SIG-M5 (cell line): ENCODE measurements at regions not wholly inside any gene's neighbourhood (a gene's known extent, or its start where the extent isn't known, plus 50 kb on each side); places are given as distances from the start of the nearest gene placed in this dataset.
"Not testable (repeated sequence)": the region's sequence is repeated elsewhere in the genome, so short reads cannot be mapped to it uniquely, and the experiment has no call there.

ENCODE experiments used
- DNase-seq: peaks from one replicate; lab custom pipeline; 2025; lab: John Stamatoyannopoulos, UW

DNA sequence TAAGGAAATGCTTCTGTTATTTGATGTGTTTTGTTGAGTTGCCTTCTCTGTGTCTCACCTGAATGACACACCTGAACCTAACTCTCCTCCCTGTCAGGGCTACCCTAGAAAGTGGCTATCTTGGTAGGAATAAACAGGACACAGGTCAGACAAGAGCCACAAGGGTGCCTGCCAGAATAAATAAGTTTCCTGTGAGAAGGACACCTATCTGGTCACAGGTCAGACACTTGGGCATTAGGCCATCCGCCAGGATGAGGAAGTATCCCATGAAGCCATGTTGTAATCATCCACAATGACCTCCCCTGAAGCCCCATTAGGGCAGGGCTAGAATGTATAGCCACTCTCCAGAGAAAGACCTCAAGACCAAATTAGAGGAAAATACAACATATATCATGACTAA is 318.8 kb downstream of the ZNF674 start:
- DNase-seq = no peak

DNA sequence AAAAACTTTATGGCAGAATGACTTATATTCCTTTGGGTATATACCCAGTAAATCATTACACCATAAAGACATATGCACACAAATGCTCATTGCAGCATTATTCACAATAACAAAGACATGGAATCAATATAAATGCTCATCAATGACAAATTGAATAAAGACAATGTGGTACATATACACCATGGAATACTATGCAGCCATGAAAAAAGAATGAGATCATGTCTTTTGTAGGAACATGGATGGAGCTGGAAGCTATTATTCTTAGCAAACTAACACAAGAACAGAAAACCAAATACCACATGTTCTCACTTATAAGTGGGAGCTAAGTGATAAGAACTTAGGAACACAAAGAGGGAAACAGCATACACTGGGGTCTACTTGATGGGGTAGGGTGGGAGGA is 321.7 kb downstream of the ZNF674 start:
- DNase-seq = not testable (repeated sequence)

DNA sequence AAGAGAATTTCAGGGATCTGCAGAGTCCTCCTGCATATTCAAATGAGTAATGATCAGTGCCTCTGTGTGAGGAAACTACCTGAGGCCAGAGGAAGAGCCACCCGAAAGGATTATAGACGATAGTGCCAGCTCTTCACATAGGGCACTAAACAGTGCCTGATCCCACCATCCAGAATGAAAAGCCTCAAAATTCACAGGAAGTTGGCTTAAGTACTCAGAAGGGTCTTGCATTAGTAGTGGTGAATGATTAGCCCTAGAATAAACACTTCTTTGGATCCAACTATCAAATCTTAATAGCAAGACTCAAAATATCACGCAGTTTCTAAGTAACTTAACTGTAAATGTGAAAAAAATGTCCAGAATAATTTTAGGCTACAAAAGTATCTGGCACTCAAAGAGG is 324.4 kb downstream of the ZNF674 start:
- DNase-seq = no peak

DNA sequence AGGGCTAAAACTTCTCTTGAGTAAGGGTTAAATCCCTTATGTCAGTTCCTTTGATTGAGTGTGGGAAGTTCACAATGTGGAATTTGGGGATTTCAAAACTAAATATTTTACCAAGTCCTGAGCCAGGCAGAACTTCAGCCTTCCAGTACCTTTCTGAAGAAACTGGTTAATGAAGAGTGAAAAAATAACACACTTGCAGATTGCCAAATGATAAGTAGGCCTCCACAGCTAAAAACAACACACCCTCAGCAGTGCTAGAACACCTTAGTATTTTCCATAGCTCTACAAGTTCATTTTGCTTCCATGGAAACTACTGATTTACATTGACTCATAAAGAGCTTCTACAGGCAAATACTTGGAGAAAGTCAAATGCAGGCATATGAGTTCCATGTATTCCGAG is 326.8 kb downstream of the ZNF674 start:
- DNase-seq = no peak

DNA sequence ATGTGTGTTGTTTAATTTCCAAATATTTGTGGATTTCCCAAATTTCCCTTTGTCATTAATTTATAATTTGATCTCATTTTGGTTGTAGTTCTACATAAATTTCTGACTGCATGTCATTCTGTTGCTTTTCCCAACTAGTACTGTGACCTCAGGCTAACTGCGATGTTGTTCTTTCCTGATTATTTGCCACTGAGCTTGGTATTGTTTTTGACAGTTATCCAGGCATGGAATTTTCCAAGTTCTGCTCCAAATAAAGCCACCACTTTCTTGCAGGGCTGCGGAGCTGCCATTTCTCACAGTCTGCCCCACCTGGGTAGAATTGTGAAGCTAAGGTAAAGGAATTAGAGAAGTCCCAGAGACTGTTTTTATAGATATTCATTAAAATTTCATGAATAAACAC is 328.8 kb downstream of the ZNF674 start:
- DNase-seq = no peak

DNA sequence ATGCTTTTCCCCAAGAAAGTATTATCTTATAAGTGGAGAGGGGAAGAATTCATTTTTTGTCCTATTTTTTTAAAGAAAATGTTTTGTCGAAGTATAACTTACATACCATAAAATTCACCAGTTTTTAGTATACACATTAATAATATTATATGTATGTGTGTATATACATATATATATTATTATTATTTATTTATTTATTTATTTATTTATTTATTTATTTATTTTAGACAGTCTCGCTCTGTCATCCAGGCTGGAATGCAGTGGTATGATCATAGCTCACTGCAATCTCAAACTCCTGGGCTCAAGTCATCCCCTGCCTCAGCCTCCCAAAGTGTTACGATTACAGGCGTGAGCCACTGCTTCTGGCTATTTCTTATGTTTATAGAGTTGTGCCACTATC is 334.1 kb downstream of the ZNF674 start:
- DNase-seq = no peak

DNA sequence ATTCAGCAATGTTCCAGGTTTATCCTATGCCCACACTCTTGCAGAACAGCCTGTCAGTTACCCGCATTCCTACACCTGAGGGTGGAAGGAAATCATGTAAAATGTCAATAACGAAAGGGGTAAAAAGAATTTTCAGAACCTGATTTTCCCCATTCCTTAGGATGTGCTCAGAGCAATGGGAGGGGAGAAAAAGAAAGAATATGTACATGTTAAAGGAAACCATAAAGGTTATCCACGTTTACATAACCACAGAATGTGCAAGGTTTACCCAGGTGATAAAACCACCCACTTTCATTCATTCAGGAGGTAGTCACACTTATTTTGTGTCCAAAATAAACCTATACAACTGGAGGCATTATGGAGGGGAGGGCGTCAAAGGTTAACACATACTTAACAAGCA is 335.5 kb downstream of the ZNF674 start:
- no peak for DNase-seq

DNA sequence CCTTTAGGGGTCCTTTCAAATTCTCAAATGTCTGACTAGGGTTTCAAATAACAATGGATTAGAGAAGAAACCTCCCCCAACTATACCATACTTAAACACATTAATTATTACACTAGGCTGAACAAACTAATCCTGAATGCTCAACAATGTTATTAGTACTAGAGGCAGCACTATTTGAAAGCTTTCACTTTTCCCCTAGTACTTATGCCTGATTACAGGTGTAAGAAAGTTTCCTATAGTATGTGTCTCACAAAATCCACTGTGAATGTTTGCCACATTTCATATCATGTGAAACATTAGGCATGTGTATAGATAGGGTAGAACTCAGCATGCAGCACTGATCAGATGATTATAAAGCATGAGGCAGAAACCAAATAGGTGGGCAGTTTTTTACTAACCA is 336.2 kb downstream of the ZNF674 start:
- no peak for DNase-seq

DNA sequence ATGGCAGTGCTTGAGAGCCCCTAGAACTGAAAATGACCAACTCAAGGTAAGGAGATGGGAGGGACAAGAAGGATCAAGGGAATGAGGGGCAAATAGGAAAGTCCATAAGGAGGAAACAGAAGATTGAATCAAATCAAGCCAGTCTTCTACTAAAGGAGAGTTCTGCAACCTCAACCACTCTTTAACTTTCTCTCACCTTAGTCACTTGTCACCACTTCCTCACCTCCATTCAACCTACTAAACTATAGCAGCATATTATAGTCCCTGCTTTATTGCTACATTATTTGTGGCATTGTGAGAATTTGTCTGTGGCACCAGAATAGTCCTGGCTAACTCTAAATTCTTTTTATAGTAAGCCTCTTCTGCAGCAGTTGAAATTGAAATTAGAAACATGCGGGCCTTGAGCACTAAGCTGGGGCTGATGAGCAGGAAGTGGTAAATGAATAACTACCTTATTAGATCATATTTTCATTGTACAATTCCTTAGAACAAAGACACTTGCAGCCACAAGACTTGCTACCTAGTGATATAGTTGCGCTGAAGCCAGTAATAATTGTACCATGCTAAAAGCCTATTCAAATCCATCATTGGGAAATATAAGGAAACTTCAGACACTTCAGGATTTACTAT is 336.9 kb downstream of the ZNF674 start:
- DNase-seq = no peak

DNA sequence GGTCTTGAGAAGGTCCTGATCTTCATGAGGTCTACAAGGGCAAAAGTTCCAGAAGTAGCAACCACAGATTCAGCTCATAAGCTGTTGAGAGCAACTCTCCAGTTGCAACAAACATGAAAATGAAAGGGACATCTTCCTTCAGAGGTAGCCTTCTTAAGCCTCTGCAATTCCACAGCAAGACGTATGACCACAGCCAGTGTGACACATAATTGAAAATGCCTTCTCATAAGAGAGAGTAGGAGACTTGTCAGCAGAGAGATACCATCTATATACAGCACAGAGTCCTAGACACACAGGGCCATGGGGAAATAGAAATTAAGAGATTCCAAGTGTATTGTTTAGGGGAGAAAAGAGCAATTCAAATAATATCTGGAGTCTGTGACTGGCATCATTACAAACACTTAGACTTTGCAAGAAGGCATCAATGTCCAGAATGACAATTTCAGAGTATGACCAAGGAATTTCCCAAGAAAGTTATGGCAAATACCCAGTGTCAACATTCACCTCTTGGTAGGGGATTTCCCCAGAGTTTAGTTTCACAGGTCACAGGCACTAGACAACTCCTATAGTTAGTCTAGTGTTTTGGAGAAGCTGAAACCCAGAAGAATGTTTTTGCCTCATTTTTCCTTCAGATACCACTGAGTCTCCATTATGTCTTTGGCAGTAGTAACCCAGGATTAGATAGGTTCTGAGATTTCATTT is 340.3 kb downstream of the ZNF674 start:
- no peak for DNase-seq

DNA sequence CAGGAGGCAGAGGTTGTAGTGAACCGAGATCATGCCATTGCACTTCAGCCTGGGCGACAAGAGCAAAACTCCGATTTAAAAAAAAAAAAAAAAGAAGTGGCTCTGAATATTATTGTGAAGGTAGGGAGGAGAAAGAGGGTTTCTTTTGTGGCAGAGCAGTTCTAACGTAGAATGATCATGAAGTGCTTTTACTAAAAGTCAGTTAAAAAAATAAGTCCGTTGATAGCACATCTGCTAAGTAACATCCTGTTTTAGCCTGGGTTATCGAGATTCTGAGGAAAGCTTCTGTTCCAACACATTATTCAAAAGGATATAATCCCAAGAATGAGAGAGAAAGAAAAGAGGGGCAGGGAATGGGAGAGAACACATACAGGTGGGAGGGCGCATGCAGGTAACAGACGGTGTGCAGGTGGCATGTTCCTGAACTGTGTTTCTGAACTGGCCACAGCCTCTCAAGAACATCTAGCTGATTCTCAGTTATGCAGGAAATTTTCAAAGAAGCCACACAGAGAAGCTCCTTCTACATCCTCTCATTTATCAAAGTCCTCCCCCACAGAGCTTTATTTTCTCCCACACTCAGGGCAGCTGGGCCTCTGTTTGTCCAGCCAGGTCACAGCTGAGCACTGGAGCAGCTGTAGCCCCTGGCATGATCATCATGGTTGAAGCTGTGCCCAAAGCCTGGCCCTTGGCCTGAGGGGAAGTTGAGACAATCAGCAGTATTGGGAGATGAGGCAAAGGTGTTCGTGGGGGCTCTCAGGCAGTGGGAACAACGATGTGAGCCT is 342.3 kb downstream of the ZNF674 start:
- no peak for DNase-seq

DNA sequence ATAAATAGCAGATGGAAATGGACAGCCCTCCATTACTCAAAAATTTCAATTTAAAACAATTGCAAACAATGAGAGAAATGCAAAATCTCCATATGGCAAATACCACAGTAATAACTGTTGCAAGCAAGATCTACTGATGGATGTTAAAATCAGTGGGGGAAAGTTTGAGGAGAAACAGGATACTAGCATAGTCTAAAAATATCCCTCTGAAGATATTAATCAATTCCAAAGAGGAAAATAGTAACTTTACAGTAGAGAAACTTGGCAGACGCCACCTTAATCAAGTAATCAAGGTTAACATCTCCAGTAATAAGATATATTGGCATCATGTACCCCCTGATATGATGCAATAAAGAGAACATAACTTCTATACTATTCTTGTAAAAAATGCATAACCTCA is 344.8 kb downstream of the ZNF674 start:
- no peak for DNase-seq

DNA sequence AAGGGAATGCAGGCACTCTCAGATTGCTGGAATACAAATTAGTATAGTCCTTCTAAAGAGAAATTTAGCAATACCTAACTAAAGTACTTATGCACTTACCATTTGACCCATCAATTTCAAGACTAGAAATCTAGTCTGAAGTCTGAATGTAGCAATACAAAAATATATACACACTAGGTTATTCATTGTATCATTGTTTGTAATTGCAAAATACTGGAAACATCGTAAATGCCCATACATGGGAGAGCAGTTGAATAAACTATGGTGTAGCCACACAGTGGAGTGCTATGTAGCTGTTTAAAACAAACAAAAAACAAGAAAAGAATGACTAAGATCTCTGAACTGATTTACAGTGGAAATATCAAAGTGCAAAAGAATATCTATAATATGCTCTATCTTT is 346.4 kb downstream of the ZNF674 start:
- DNase-seq = no peak

DNA sequence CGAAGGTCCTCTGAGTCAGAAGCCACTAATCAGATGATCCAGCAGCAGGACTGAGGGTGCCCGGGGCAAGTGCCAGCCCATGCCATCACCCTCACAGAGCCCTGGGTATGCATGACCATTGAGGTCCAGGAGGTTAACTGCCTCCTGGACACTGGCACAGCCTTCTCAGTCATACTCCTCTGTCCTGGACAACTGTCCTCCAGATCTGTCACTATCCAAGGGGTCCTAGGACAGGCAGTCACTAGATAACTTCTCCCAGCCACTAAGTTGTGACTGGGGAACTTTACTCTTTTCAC is 358.5 kb downstream of the ZNF674 start:
- DNase-seq = not testable (repeated sequence)

DNA sequence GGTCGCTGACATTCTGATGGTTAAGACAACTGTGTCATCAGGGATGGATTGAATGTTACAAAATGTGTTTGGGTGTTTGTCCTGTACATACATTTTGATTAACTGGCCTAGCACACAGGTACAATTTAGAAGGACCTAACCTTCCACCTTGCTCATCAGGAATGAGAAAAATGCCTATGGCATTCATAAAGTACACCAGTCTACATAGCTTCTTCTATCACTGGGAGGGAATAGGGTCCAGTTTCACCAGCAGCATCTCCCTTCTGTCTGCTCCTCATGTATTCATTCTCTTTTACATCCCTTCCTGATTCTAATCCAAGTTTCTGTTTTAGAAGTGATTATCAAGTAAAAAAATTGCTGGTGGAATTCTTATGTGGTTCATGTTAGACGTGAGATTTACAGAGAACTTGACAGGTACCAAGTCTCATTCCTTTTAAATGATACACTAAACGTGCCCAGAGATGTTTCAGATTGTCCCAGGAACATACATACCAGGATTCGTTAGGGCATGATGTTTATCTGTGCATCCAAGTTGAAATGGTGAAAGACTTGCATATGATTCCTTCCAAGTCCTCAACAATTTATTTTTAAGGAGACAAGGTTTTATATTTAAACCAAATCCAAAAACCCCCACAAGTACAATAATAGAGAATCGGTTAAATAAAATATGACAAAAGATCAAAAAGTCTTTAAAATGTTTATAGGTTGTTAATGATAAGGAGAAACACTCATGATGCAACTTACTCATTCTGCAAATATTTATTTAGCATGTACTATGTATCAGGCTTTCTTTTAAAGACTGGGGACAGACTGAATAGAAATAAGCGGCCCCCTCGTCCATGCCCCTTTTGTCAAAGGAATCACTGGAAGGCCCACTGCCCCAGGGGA is 359.1 kb downstream of the ZNF674 start:
- no peak for DNase-seq

DNA sequence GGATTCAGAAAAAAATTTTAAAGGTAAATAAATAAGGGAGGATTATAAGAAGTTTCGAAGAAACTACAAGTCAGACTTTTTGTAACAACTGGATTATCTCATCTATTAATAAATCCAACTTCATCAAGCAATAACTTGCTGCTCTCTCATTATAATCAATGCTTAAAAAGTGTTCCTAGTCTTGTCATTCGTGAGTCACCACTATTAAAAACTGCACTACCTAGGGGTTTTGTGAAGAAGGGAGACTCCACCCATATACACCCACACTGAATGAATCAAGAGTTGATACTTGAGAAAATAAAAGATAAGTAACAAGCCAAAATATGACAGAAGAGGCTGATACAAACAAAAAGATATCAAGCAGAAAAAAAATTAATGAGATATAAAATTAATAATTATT is 360.5 kb downstream of the ZNF674 start:
- no peak for DNase-seq

DNA sequence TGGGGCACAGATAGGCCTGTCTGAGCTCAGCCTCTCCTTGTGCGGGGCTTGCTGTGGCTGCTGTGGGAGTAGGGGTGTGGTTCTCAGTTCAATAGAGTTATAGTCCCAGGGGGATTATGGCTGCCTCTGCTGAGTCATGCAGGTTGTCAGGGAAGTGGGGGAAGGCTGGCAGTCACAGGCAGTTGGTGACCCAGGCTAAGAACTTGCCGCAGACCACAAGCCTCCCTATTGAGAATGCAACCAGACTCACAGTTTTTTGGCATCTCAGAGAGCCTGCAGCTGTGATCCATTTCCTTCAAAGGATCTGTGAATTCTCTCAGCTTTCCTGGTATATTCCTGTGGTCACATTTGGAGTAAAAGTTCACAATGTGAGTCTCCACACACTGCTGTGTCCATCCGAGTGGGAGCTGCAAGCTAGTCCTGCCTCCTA is 364.9 kb downstream of the ZNF674 start:
- no peak for DNase-seq

DNA sequence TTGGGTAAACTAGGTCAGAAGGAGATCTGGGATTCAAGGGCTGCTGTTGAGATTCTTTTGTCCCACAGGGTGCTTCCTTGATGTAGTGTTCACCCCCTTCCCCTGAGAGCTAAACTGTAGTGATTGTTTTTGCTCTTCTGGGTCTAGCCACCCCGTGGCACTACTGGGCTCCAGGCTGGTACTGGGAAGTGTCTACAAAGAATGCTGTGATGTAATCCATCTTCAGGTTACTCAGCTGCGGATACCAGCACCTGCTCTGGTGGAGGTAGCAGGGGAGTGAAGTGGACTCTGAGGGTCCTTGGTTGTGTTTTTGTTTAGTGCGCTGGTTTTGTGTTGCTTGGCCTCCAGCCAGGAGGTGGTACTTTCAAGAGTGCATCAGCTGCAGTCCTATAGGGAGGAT is 365.5 kb downstream of the ZNF674 start:
- DNase-seq = no peak

DNA sequence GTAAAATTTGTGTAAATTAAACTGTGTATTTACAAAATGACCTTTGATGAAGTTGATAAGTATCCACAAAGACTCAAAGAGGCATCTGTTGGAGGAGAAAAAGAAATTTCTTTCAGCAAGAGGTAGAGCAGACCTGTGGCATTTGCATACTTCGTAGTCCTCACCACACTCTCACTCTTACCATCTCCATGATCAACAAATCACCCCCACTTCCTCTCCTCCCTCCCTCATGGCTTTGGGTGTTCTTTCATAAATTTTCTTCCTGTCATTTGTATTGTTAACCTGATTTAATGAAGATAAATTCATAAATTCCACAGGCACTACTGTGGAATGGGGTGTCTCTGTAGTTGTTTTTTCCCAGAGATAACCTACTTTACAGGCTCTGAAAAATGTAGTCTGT is 366.5 kb downstream of the ZNF674 start:
- no peak for DNase-seq

DNA sequence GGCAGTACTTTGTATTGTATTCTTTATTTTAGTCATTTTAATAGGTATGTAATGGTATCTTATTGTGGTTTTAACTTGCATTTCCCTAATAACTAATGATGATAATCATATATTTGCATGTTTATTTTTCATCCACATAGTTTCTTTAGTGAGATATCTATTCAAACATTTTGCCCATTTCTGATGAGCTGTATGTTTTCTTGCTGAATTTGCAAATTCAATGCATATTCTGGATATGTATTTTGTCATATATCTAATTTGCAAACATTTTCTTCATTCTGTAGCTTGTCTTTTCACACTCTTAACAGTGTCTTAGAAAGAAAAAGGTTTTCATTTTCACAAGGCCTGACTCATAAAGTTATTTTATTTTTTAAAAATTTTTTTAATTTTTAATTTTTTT is 372.1 kb downstream of the ZNF674 start:
- no peak for DNase-seq

DNA sequence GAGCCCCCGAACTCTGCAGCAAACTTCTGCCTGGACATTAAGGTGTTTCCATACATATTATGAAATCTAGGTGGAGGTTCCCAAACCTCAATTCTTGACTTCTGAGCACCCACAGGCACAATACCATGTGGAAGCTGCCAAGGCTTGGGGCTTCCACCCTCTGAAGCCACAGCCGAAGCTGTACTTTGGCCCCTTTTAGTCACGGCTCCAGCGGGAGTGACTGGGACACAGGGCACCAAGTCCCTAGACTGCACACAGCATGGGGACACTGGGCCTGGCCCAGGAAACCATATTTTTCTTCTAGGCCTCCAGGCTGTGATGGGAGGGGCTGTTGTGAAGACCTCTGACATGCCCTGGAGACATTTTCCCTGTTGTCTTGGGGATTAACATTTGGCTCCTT is 373.8 kb downstream of the ZNF674 start:
- DNase-seq = not testable (repeated sequence)

DNA sequence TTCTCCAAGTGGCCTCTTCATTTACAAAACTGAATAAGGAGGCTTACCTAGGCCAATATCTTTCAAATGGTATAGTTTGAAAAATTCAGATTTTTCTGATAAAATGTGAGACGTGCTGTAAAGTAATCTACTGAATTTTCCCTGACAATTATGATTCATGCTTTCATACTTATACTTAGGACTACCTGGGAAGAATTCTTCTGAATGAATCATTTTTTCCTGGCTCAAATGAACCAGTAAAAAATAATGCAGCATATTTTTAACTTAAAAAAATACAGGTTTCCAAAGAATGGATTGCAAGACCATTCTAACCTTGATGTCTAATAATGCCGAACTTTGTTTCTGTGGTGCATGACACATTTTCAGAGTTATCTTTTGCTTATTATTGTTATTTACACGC is 375.4 kb downstream of the ZNF674 start:
- no peak for DNase-seq

DNA sequence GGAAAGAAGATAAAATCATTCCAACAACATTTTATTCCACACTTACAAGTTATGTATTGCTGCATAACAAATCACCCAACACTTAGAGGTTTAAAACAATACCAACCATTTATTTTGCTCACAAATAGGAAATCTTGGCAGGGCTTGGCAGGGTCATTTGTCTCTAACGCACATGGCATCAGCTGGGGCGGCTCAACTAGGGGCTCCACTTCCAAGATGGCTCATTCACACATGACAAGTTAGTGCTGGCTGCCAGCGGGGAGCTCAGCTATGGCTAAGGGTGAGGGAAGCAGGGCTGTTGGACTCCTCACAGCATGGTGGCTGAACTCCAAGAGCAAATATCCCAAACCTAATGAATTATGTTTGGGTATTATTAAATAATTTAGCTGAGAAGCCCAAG is 377.0 kb downstream of the ZNF674 start:
- no peak for DNase-seq
